Keratinocyte (primary cell): ENCODE measurements at regions not wholly inside any gene's neighbourhood (a gene's known extent, or its start where the extent isn't known, plus 50 kb on each side); places are given as distances from the start of the nearest gene placed in this dataset.

ENCODE experiments used
- EZH2 ChIP-seq: IDR thresholded peaks from one replicate; pipeline ENCODE4 v1.6.1; 2012; ENCODE audit warnings: inconsistent platforms, mild to moderate bottlenecking, low read length, moderate library complexity
- TF ChIP-seq, protein P1 (sequence below), 3 experiments: IDR thresholded peaks in 1 of 3; conservative IDR thresholded peaks in 1 of 3; optimal IDR thresholded peaks in 1 of 3; 2 replicates in 2 of 3; 3 replicates in 1 of 3; pipeline versions ENCODE3 to v1.5.1; 2011; ENCODE audit warnings: low read length in 3 of 3, mild to moderate bottlenecking in 3 of 3, moderate library complexity in 2 of 3, control low read depth in 1 of 3, inconsistent platforms in 1 of 3; ENCODE audit not compliant: insufficient read depth in 2 of 3; ENCODE audit errors: extremely low read depth in 1 of 3

DNA sequence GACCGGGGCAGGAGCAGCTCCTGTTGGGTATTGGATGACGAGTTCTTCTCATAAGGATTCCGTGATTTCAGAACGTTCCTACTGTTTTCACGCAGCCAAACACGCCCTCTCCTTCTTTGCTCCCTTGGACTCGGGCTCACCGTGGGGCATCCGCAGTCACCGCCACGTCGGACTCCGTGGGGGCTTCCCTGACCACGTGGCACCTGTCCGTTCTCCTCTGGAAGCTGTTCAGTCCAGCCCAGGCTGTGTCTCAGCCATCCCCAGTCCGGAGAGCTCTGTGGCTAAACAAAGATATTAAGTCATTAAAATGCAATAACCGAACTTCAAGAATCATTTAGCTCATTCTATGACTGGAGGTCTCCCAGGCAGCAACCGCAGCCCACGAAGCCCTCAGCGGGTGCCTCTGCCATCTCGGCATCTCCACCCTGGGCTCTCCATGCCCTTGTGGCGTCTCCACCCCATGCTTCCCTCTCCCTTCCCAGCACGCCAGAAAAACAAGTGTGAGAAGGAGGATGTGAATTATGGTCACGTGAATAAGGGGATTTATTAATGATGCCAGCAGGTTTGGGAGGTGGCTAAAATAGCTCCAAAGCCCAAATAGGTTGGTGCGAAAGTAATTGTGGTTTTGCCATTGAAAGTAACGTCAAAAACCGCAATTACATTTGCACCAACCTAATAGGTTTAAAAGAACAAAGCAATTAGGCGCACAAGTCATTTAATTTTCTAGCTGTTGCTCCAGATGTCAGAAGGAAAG is 224.6 kb upstream of the PPP2R2D start:
- TF ChIP-seq, protein P1, sequence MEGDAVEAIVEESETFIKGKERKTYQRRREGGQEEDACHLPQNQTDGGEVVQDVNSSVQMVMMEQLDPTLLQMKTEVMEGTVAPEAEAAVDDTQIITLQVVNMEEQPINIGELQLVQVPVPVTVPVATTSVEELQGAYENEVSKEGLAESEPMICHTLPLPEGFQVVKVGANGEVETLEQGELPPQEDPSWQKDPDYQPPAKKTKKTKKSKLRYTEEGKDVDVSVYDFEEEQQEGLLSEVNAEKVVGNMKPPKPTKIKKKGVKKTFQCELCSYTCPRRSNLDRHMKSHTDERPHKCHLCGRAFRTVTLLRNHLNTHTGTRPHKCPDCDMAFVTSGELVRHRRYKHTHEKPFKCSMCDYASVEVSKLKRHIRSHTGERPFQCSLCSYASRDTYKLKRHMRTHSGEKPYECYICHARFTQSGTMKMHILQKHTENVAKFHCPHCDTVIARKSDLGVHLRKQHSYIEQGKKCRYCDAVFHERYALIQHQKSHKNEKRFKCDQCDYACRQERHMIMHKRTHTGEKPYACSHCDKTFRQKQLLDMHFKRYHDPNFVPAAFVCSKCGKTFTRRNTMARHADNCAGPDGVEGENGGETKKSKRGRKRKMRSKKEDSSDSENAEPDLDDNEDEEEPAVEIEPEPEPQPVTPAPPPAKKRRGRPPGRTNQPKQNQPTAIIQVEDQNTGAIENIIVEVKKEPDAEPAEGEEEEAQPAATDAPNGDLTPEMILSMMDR (optimal IDR thresholded peaks at IDR 0.05 in 1 of 3, IDR thresholded peaks at IDR 0.05 in 1 of 3, conservative IDR thresholded peaks at IDR 0.05 in 1 of 3; ENCODE audit: extremely low read depth in 1 of 3, insufficient read depth in 2 of 3, low read length in 3 of 3): no peak
- no peak for TF ChIP-seq EZH2
